Stimulated activated CD8-positive, alpha-beta memory T cell treated with anti-CD3 and anti-CD28 coated beads, Interleukin-7, amount 100 ng/mL, for 1 hour (primary cell): ENCODE measurements at regions not wholly inside any gene's neighbourhood (a gene's known extent, or its start where the extent isn't known, plus 50 kb on each side); places are given as distances from the start of the nearest gene placed in this dataset.

Experiments
- DNase-seq, 2 donors: peaks; one replicate each; pipeline ENCODE4 v3.0.0-alpha.2; 2020; ENCODE audit warnings: low read depth in 2 of 2

- no peak for DNase-seq
Observed at GRCh38 chr6:19153270-19153980, 683.7 kb upstream of the ID4 start.

DNA sequence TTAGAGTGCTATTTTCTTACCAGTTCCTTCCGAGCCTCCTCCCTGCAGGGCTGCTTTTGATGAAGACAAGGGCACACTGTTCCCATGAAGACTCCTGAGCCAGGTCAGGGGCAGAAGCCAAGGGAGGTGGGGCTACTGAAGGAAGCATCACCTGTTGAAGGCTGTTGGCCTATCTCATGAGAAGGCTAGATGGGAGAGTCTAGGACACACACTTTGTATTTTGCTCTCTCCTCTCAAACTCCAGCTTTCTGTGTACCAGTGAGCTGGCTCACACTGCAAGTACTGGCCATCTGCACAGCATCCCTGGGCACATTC, 683.2 kb upstream of the ID4 start:
- DNase-seq: no peak

DNA sequence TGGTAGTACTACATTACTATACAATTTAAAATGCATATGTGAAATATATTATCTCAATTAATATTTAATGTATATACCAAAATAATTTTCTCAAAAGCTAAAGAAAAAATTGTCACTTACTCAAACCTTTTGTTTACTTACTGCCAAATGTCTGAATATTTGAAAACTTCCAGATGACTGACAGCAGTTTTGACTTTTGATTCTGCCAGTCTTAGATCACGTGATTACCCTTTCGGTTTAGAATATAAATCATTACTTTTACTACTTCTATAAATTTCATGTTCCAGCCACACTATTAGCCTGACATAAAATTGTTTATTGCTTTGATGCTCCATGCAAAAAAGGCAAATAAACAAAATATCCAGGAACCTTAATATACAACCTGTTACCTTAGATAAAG, 680.7 kb upstream of the ID4 start:
- no peak for DNase-seq

- no peak for DNase-seq
Observed at GRCh38 chr6:19157486-19157885, 679.7 kb upstream of the ID4 start.

- no peak for DNase-seq
Observed at GRCh38 chr6:19158586-19158985, 678.6 kb upstream of the ID4 start.

- DNase-seq: no peak
Observed at GRCh38 chr6:19159089-19159488, 678.1 kb upstream of the ID4 start.

DNA sequence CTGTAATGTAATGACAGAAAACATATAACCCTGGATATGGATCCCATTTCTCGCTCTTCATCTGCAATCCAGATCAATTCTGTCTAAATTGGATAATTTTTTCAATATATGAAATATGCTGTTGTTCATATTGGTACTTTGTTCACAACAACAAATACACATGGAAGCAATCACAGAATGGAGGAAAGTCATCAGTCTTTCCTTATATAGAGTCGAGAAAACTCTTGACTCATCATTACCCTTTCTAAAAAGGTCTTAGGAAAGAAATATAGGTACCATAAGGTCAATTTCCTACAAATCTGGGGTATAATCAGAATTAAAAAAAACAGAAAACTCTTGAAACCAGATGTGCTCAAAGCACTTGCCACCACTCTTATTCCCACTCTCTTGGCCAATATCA, 677.6 kb upstream of the ID4 start:
- DNase-seq: no peak

DNA sequence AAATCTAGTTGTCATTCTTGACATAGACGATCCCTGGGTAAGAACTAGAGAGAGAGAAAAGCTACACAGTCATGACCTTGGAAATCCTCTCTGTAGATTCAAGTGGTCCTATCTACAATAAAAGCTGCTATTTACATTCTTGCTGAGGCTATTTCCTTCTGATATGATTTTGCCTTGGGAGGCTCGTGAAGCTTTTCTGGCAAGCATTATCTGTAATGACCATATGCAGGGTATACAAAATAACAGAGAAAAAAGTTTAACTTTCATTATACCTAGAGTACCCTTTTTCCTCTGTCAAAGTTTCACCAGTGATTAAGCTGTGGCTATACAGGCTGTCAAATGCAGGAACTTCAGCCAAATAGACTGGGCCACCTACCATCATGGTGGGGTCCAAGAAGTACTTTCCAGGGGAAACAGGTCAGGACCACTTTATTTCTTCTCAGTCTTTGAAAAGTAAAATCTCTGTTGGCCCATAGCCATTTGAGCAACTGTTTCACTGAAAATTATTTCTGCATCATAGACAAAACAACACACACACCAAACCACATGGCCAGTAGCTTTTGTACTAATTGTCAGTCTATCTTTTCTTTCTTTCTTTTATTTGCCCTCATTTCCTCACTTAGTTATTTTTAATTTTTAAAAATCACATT, 677.0 kb upstream of the ID4 start:
- no peak for DNase-seq

GRCh38 chr6:19167251-19167650, 669.9 kb upstream of the ID4 start:
- no peak for DNase-seq

GRCh38 chr6:19169366-19169765, 667.8 kb upstream of the ID4 start:
- DNase-seq: no peak

GRCh38 chr6:19175023-19175422, 662.1 kb upstream of the ID4 start:
- no peak for DNase-seq

- DNase-seq: no peak
Observed at GRCh38 chr6:19180348-19181072, 656.7 kb upstream of the ID4 start.

GRCh38 chr6:19181211-19181610, 656.0 kb upstream of the ID4 start:
- DNase-seq: no peak

GRCh38 chr6:19193624-19194023, 643.5 kb upstream of the ID4 start:
- no peak for DNase-seq

DNA sequence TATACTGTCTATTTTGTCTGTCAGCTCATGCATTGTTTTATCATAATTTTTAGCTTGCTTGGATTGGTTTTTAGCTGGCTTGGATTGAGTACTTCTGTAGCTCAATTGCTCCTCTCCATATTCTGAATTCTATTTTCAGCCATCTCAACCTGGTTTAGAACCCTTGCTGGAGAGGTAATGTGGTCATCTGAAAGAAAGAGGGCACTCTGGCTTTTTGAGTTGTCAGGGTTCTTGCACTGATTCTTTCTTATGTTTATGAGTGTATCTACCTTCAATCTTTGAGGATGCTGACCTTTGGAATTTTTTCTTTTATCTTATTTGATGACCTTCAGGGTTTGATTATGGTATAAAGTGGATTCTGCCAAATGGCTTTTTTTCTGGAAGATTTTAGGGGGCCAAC, 632.7 kb upstream of the ID4 start:
- no peak for DNase-seq

DNA sequence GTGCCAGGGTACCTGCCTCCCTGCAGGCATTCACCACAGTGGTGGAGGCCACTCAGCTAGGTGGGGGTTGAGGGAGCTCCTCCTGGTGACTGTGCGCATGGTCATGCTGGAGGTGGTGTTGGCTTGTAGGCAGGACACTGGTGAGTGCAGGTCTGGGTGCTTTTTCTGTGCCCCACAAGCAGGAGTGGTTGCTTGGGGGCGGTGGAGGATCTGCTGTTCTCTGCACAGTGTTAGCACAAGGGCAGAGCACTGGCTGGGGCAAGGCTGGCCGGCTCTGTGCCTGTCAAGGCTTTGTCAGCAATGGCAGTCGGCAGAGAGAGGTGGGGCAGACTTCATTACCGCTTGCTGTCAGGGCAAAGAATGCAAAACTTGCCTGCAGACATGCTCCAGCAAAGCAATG, 632.1 kb upstream of the ID4 start:
- DNase-seq: no peak

DNA sequence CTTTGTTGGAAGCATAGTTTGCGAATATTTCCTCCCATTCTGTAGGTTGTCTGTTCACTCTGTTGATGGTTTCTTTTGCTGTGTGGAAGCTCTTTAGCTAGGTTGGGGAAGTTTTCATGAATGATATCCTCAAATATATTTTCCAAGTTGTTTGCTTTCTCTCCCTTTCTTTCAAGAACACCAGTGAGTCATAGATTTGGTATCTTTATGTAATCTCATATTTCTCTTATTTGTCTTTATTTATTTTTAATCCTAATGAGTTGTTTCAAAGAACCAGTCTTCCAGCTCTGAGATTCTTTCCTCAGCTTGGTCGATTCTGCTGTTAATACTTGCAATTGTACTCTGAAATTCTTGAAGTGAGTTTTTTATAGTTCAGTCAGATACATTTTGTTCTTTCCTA, 628.0 kb upstream of the ID4 start:
- DNase-seq: no peak

GRCh38 chr6:19210849-19211590, 626.1 kb upstream of the ID4 start:
- DNase-seq: no peak

- DNase-seq: no peak
Observed at GRCh38 chr6:19214231-19214630, 622.9 kb upstream of the ID4 start.

- DNase-seq: no peak
Observed at GRCh38 chr6:19219931-19220330, 617.2 kb upstream of the ID4 start.

GRCh38 chr6:19231878-19232561, 605.1 kb upstream of the ID4 start:
- no peak for DNase-seq

DNA sequence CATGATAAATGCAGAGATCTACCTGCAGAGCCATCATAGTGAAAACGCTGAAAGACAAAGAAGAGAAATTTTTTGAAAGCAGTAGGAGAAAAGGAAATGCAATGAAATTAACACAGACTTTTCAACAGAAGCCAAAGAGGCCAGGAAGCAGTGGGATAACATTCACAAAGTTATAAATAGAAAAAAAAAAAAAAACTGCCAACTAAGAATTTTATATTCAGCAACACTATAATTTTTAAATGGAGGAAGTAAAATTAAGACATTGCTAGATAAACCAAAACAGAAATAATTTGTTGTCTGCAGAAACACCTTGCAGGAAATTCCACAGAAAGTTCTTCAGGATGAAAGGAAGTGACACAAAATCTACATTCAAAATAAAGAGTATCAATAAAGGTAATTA, 591.5 kb upstream of the ID4 start:
- DNase-seq: no peak
